ENCODE measurements at regions not wholly inside any gene's neighbourhood (a gene's known extent, or its start where the extent isn't known, plus 50 kb on each side); places are given as distances from the start of the nearest gene placed in this dataset.

- Histone ChIP-seq H3K27me3 (ENCODE audit: control insufficient read depth, insufficient read depth, low read length) (no peaks in the 10 kb centered on the region), H3K9me3 (ENCODE audit: control insufficient read depth, insufficient read depth, low read depth, low read length) (no peaks in the 10 kb centered on the region), H3K4me1 (ENCODE audit: control insufficient read depth, insufficient read depth, low read length) (no peaks in the 10 kb centered on the region), H3K36me3 (ENCODE audit: control insufficient read depth, insufficient read depth, low read length) (no peaks in the 10 kb centered on the region), H3K27ac (ENCODE audit: low read length) (no peak overlapping the region), H3K4me3 (ENCODE audit: low read depth in 2 of 2, low read length in 2 of 2) (no peak overlapping the region)
- TF ChIP-seq, protein P1, sequence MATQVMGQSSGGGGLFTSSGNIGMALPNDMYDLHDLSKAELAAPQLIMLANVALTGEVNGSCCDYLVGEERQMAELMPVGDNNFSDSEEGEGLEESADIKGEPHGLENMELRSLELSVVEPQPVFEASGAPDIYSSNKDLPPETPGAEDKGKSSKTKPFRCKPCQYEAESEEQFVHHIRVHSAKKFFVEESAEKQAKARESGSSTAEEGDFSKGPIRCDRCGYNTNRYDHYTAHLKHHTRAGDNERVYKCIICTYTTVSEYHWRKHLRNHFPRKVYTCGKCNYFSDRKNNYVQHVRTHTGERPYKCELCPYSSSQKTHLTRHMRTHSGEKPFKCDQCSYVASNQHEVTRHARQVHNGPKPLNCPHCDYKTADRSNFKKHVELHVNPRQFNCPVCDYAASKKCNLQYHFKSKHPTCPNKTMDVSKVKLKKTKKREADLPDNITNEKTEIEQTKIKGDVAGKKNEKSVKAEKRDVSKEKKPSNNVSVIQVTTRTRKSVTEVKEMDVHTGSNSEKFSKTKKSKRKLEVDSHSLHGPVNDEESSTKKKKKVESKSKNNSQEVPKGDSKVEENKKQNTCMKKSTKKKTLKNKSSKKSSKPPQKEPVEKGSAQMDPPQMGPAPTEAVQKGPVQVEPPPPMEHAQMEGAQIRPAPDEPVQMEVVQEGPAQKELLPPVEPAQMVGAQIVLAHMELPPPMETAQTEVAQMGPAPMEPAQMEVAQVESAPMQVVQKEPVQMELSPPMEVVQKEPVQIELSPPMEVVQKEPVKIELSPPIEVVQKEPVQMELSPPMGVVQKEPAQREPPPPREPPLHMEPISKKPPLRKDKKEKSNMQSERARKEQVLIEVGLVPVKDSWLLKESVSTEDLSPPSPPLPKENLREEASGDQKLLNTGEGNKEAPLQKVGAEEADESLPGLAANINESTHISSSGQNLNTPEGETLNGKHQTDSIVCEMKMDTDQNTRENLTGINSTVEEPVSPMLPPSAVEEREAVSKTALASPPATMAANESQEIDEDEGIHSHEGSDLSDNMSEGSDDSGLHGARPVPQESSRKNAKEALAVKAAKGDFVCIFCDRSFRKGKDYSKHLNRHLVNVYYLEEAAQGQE (IDR thresholded peaks at IDR 0.05; ENCODE audit: insufficient read depth in 1 of 2, low read depth in 2 of 2, low read length in 1 of 2) = no peak
- TF ChIP-seq TCF7L2 (IDR thresholded peaks at IDR 0.05; ENCODE audit: low read depth, low read length) (no peak), POLR2AphosphoS5 (IDR thresholded peaks at IDR 0.05; ENCODE audit: low read depth, low read length) (no peak), CTCF (IDR thresholded peaks at IDR 0.05) (no peak), SIN3A (IDR thresholded peaks at IDR 0.05; ENCODE audit: borderline replicate concordance, insufficient read depth, low read depth, low read length) (no peak)
- DNase-seq (ENCODE audit: low read depth, low spot score) (no peak), ATAC-seq (no peak)
- ChIA-PET POLR2A (no interaction called here), CTCF (no interaction called here)
- in situ Hi-C loops (cut with HindIII; ENCODE audit: low pct_unique_long_range_greater_than_20kb, low sequenced_read_pairs) = no loop called here
- intact Hi-C loops (cut with micrococcal nuclease; ENCODE audit: unreplicated experiment) = no loop called here
- no TSS peak for BruUV-seq (replicated peaks)
These were observed 735.6 kb upstream of the PTPRD start for GRCh38 chr9:11348366-11348765.

GRCh38 chr9:11349187-11349586 lies 736.4 kb upstream of the PTPRD start:
- Histone ChIP-seq H3K4me3 (ENCODE audit: low read depth in 2 of 2, low read length in 2 of 2) (no peak overlapping the region), H3K27me3 (ENCODE audit: control insufficient read depth, insufficient read depth, low read length) (no peaks in the 10 kb centered on the region), H3K4me1 (ENCODE audit: control insufficient read depth, insufficient read depth, low read length) (no peaks in the 10 kb centered on the region), H3K9me3 (ENCODE audit: control insufficient read depth, insufficient read depth, low read depth, low read length) (no peaks in the 10 kb centered on the region), H3K27ac (ENCODE audit: low read length) (no peak overlapping the region), H3K36me3 (ENCODE audit: control insufficient read depth, insufficient read depth, low read length) (no peaks in the 10 kb centered on the region)
- DNase-seq (ENCODE audit: low read depth, low spot score) = no peak
- no TSS peak for BruUV-seq (replicated peaks)
- intact Hi-C loops (cut with micrococcal nuclease; ENCODE audit: unreplicated experiment) = no loop called here
- in situ Hi-C loops (cut with HindIII; ENCODE audit: low pct_unique_long_range_greater_than_20kb, low sequenced_read_pairs) = no loop called here
- POLR2A ChIA-PET = no interaction called here
- CTCF ChIA-PET = no interaction called here
- TF ChIP-seq CTCF (IDR thresholded peaks at IDR 0.05) = no peak
- TF ChIP-seq, protein P1 (IDR thresholded peaks at IDR 0.05; ENCODE audit: insufficient read depth in 1 of 2, low read depth in 2 of 2, low read length in 1 of 2) = no peak
- no peak for TF ChIP-seq TCF7L2 (IDR thresholded peaks at IDR 0.05; ENCODE audit: low read depth, low read length)
- TF ChIP-seq SIN3A (IDR thresholded peaks at IDR 0.05; ENCODE audit: borderline replicate concordance, insufficient read depth, low read depth, low read length) = no peak
- no peak for TF ChIP-seq POLR2AphosphoS5 (IDR thresholded peaks at IDR 0.05; ENCODE audit: low read depth, low read length)
- no peak for ATAC-seq

Data from Panc1 (cell line).